ENCODE measurements at regions not wholly inside any gene's neighbourhood (a gene's known extent, or its start where the extent isn't known, plus 50 kb on each side); places are given as distances from the start of the nearest gene placed in this dataset.
"Not testable (repeated sequence)": the region's sequence is repeated elsewhere in the genome, so short reads cannot be mapped to it uniquely, and the experiment has no call there.

DNA sequence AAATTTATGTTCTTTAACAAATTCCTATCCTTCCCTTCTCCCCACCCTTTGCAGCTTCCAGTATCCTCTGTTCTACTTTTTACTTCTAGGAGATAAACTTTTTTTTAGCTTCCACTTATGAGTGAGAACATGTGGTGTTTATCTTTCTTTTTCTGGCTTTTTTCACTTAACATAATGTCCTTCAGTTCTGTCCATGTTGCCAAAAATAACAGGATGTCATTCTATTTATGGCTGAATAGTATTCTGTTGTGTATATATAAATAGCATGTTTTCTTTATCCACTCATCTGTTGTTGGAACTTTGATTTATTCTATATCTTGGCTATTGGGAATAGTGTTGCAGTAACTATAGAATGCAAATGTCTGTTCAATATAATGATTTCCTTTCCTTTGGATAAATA, 1191.2 kb downstream of the CNTNAP5 start:
- DNase-seq (ENCODE audit: low read depth, low spot score) = no peak

DNA sequence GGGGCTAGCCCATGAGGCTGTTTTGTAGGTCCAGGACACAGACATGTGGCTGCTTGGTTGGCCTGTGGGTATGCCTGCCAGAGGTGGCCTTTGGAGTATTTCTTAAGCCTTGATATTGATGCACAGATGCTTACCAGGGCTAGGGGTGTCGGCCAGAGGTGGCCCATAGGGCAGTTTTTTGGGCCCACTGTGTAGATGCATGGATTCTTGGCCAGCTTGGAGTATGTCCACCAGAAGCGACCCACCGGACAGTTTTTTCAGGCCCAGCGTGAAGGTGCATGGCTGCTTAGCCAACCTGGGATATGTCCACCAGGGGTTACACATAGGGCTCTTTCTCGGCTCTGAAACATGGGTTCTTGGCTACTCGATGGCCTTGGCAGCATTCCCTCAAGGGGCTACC, 1199.1 kb downstream of the CNTNAP5 start:
- no peak for DNase-seq (ENCODE audit: low read depth, low spot score)

DNA sequence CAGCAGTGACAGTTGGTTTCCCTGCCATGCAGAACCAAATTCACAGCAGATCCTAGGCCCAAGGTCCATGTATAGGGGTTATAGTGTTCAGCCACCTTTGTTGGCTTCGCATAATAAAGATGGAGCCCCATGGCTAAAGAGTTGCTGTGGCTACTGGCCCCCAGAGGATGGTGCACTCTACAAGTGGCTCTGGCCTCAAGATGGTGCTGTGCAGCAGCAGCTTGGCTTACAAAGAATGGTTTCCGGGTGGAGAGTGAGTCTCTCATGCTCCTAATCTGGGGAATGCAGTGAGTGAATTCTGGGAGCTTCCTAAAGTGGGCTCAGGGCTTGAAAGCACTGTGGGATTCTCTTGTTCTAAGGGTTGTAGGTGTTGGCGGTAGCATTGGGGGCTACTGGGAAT, 1199.7 kb downstream of the CNTNAP5 start:
- DNase-seq (ENCODE audit: low read depth, low spot score) = peak; percentile 3

DNA sequence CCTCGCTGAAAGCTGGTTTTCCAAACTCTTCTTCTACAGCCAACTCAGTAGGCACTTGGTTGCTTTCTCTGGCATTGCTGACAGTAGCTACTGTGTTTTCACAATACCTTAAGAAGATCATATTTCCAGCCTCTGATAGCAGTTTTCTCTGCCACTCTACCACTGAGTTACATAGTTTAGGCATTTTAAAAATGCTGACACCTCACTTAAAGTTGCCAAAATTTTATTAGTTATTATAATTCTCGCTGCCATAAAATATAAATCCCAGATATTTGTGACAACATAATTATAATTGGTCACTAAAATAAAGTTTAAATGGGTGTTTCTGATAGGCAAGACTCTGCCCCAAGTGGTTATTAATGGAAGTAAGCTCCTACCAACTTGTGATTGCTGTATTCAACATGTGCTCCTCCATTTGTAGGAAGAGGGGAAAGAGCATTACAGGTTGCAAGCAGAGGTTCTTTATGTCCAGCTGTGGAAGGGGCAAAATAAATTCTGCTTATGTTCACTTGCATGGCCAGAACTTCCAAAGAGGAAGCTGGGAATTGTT, 1202.8 kb downstream of the CNTNAP5 start:
- no peak for DNase-seq (ENCODE audit: low read depth, low spot score)

DNA sequence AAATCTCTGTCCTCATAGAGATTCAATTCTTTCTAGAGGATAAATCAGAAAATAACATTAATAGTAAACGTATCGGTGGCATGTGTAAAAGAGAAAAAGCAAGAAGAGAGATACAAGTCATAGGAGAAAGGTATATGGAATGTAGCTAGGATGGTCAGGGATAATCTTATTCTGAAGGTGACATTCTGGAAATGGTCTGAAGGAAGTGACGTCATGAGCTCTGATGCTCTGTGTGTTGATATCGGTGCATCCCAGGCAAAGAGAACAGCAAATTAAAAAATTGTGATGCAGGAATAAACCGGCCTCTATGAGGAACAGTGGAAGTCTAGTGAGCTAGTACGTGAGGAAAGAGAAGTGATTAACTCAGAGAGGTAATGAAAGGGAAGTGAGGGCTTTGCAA, 1215.8 kb downstream of the CNTNAP5 start:
- no peak for DNase-seq (ENCODE audit: low read depth, low spot score)

DNA sequence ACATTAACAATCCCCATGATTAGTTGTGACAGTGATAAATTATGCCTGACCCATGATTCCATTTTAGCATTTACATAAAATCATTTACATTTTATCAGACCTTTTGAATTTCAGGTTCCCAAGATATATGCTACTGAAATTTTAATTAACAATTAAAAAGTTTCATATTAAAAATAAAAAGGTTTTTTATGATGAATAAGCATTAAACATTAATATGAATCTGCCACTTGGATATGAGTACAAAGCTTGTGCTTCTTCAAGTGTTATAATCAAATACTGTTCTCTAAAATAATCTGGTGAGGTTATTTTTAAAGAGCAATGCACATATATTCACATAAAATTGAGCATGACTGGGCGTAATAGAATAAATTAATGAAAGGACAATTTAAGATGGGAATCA, 1218.0 kb downstream of the CNTNAP5 start:
- no peak for DNase-seq (ENCODE audit: low read depth, low spot score)

DNA sequence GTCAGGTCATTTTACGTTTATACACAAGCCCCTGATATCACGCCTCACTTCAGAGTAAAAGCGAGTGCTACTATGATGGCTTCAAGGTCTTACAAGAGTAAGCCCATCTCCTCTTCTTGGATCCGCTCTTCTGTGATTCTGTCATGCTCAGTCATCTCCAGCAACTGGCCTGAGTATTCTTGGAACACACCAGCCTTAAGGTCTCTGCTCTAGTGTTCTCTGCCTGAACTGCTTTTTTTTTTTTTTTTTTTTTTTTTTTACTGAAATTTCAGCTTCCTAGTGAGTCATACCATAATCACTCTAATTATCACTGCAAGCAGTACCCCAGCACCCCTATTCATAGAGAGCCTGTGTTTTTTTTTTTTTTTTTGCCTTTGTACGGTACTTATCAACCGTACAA, 1228.9 kb downstream of the CNTNAP5 start:
- DNase-seq (ENCODE audit: low read depth, low spot score) = no peak

DNA sequence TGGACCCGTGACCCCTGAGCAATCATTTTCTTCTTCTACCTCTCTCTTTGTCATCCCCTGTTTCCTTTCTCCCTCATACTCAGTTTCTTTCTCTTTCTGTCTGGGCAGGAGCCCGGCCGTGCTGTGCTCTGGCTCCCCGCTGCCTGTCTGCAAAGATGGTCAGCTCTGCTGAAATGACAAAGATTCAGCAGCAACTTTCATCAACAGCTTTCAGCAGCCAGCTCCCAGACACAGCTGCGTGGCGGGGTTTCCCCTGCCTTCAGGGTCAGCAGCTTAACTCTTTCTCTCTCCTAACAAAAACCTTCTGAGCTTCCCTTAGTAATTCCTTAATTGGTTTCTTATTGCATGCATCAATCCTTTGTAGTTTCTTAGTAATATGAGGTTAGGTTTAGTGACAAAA, 1234.4 kb downstream of the CNTNAP5 start:
- no peak for DNase-seq (ENCODE audit: low read depth, low spot score)

DNA sequence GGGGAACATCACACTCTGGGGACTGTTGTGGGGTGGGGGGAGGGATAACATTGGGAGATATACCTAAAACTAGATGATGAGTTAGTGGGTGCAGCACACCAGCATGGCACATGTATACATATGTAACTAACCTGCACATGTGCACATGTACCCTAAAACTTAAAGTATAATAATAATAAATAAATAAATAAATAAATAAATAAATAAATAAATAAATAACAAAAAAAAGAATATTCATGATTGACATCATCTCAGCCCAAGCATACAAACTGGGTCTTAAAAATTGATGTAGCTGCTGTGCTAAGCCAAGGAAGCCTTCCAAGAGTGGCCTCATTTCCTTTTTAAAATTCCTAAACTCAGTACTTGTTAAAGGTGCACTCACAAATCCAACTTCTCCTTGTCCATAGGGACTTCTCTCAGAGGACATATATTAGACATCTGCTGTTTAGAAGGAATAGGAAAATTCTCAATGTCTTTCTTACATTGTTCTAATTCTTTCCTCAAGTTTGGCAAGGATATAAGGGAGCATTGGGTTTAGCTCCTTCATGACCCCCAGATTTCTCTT, 1235.4 kb downstream of the CNTNAP5 start:
- DNase-seq (ENCODE audit: low read depth, low spot score) = not testable (repeated sequence)

DNA sequence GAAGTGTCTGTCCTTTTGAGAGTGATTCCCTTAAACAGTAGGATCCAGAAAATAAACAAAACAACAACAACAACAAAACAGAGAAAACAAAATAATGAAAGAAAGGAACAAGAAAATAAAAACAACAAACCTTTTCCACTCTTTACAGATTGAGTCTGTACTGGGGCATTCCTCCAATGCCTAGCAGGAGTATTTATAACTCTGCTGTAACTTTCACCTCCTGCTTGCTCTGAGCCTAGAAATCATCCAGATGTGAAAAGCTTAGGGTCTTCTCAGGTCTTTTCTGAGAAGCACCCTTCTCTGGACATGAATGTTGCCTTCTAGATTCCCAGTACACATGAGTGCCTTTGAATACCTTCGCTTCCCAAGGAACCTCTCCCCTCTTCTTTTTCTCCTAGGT, 1239.4 kb downstream of the CNTNAP5 start:
- no peak for DNase-seq (ENCODE audit: low read depth, low spot score)

DNA sequence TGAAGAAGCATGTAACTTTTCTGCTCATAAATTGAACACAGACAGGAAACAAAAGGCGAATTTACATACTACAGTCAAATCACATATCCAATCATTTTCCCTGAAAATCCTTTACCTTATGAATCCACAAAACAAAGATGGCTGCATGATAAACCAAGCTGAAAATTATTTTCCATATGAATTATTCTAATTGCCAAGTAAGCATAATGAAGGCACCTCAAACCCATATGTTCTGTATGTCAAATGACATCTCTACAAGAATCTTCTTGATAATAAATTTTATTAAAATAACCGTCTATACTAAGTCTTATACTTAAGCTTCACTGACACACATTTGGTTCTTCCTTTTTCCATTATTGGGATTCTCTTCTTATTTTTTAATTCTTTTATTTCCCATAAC, 1242.6 kb downstream of the CNTNAP5 start:
- no peak for DNase-seq (ENCODE audit: low read depth, low spot score)

DNA sequence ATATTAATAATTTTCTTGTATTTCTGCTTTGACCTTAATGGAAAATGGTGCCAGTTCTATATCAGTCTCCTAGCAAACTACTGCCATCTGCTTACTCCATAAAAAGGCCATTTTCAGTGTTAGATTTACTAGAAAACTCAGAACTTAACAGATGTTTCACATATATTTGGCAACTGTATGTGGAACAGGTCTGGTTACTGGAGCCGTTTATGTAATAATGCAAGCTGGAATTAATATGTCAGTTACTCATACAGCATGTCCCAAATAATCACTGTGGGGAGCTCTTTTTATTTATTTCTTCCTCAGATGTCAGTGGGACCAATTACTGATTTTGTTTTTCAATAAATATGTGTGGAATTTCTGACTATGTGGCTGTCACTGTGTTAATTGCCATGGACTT, 1247.6 kb downstream of the CNTNAP5 start:
- DNase-seq (ENCODE audit: low read depth, low spot score) = no peak

DNA sequence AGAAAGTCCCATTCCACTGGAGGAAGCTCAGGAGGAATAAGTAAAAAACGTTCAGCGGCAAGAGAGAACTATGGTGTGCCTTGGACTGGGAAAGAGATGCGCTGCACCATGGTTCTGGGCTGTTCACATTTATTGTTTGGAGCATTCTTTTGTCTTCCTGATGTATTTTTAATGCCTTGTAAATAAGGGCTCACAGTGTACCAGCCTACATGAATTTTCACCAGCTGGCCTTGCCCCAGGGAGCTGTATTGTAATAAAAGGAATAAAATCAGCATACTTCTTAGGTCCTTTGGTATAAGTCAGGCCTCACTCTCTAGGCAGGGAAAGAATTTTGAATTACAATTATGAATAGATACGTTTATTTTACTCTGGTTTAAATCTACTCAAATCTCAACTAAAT, 1249.6 kb downstream of the CNTNAP5 start:
- DNase-seq (ENCODE audit: low read depth, low spot score) = no peak

DNA sequence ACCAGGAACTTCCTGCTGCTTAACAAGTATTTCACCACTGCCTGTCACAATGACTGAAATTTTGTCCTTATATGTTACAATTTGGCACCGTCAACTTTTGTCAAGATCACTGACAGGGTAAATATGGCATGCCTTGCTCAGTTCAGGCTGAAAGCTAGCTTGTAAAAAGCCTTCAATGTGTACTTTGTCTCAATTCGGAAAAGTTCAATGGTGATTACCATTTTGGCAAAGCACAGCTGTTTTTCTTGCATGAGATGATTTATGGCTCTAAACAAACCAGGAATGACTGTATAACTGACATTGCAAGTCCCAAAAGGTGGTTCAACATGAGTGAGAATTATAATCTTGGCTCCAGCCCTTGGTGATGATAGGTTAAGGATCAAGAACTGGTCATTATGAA, 1255.2 kb downstream of the CNTNAP5 start:
- DNase-seq (ENCODE audit: low read depth, low spot score) = no peak

DNA sequence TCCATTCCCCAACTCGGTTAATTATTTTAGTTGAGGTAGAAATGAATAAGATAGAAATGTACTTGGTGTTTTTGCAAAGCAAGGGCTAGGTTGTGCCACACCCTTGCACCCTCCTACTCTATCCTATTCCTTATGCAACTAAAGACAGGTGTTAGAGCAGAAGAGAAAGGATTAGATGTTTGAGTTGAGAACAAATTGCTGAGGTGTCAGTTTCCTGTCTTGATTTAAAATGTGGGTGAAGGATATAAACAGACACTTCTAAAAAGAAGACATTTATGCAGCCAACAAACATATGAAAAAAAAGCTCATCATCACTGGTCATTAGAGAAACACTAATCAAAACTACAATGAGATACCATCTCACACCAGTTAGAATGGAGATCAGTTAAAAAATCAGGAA, 1256.2 kb downstream of the CNTNAP5 start:
- no peak for DNase-seq (ENCODE audit: low read depth, low spot score)

DNA sequence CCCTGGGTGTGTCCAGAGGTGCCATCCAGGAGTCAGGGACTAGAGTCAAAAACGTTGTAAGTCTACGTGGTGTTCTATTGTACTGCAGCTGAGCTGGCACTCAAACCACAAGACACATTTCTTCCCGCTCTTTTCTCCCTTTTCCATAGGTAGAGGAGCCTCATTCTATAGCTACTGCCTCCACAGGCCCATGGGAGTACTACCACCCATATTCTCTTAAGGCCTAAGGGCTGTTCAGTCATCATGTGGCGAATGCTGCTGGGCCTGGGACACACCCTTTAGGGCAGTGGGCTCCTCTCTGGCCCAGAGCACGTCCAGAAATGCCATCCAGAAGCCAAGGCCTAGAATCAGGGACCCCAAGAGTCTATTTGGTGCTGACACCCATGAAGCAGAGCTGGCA, 1271.7 kb downstream of the CNTNAP5 start:
- peak; percentile 1 for DNase-seq (ENCODE audit: low read depth, low spot score)

DNA sequence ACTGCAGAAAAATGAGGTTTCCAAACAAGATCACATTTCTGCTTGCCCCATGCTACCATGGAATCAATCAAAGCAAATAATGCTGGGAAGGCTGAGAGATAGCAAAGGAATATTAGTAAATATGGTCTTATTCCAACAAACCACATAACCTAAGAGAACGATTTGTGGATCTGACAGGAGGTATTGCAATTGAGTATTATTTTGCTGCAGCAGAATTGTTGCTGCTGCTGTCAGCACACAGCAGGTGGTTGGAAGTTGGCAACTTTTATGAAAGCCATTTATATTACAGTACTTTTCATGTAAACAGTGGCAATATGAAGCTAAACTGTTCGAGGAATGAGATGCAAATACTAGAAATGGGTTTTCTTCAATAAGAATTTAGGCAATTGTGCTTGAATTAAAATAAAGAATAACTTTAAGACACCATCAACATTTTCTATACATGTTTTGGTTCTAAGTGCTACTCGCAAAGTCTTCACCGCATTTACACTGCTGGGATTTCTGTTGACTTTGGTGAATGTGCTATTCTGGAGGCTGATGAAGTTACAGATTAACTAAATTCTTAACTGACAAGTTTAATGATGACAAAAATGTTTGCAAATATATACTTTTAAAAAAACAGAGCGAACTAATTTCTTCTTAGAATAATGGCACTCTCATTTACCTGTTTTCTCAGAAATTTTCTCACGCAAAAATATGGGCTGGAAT, 1285.7 kb downstream of the CNTNAP5 start:
- no peak for DNase-seq (ENCODE audit: low read depth, low spot score)

DNA sequence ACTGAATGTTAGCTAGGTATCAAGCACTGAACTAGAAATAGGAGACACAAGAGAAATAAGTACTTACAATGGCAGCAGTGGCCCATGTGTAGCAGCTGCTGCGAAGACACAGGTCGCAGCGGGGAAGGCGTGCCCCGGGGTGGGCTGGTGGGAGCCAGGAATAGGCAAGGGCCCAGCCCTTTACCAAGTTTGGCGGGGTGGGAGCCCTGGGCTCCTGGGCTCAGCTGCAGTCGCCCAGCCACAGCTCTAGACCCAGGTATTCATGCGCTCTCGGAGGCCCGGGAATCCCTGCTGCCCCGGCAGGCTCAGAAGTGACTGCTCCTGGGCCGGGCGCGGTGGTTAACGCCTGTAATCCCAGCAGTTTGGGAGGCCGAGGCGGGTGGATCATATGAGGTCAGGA, 1287.3 kb downstream of the CNTNAP5 start:
- DNase-seq (ENCODE audit: low read depth, low spot score) = no peak

DNA sequence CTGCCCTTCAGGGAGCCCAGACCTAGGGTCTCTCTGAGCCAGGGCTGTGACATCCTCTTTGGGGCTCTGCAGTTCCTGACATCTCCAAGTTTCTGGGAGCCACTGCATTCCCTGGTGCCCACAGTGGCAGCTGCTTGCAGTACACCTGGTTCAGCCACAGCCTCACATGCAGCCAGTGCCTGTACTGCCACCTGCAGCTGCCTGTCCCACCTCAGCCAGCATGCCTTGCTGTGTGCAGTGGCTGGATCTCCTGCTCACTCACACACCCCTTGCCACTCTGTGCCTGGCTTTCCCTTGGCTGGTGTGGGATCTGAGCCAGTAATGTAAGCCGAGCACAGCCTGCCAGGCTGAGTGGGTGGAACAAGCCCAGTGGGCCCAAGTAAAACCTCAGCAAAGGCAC, 1288.7 kb downstream of the CNTNAP5 start:
- no peak for DNase-seq (ENCODE audit: low read depth, low spot score)

DNA sequence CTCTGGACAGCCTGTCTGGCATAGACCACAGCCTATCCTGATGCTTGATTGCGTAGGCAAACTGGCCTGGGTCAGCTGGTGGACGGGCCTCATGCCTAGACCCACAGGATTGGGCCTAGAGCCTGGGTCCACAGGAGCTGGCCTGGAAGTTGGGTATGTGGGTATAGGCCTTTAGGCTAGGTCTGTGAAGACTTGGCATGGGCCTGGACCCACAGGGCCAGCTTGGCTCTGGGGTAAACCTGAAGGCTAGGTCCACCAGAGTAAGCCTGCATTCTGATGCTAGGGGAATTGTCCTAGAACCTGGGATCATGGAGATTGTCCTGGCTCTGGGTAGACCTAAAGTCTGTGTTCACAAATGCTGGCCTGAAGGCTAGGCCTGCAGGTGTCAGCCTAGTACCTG, 1293.7 kb downstream of the CNTNAP5 start:
- DNase-seq (ENCODE audit: low read depth, low spot score) = no peak

DNA sequence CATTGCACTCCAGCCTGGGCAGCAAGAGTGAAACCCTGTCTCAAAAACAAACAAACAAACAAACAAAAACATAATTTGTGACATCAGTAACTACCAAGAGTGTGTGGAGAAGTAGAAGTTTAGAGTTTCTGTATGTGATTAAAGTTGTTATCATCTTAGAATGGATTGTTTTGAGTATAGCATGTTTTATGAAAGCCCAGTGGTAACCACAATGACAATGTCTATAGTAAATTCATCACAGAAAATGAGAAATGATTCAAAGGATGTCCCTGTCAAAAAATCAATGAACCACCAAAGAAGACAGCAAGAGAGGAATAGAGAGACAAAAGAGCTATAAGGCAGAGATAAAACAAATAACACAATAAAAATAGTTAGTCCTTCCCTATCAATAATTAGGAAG, 1299.2 kb downstream of the CNTNAP5 start:
- DNase-seq (ENCODE audit: low read depth, low spot score) = no peak

DNA sequence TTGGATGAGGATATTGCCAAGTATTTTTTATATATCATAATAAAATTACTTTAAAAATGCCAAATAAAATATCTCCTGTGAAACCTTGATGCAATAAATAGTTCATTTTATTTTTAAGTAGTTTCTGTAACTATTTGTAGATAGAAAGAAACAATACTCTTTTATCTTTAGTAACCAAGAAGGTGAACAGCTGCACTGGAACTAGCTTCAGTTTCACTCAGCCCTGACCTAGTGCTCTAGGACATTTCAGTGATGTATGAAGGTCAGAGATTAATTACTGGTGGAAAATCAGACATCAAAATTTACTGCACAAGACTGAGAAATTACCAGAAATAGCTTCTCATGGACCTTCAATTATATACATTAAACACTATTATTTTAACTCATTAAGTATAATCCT, 1305.0 kb downstream of the CNTNAP5 start:
- DNase-seq (ENCODE audit: low read depth, low spot score) = no peak

DNA sequence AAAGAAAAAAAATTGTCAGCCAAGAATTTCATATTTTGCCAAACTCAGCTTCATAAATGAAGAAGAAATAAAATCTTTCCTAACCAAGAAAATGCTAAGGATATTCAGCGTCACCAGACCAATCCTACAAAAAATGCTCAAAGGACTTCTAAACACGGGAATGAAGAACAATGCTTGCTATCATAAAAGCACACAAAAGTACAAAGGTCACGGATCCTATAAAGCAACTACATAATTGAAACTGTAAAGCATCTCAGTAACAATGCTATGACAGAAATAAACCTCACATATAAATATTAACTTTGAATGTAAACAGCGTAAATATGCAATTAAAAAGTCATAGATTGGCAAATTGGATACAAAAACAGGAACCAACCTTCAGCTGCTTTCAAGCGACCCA, 1314.6 kb upstream of the GYPC start:
- DNase-seq (ENCODE audit: low read depth, low spot score) = no peak

DNA sequence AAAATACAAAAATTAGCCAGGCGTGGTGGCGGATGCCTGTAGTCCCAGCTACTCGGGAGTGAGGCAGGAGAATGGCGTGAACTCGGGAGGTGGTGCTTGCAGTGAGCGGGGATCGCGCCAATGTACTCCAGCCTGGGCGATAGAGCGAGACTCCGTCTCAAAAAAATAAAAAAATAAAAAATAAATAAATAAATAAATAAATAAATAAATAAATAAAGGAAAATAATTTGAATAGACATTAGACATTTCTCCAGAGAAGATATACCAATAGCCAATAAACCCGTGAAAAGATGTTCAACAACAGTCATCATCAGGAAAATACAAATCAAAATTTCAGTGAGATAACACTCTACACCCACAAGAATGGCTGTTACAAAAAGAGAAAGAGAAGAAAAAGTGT, 1302.4 kb upstream of the GYPC start:
- not testable (repeated sequence) for DNase-seq (ENCODE audit: low read depth, low spot score)

All from ELF-1 (cell line).